Small intestine (tissue), 7 donors: ENCODE measurements at regions not wholly inside any gene's neighbourhood (a gene's known extent, or its start where the extent isn't known, plus 50 kb on each side); places are given as distances from the start of the nearest gene placed in this dataset.

Source experiments
- DNase-seq, 2 donors: peaks; one replicate each; pipeline versions ENCODE4 v3.0.0 to v3.0.0-alpha.2; 2013
- FAIRE-seq: peaks from 2 replicates; lab custom pipeline; 2012; peaks lifted over from hg19 to GRCh38; lab: Jason Lieb, UNC
- H3K27ac ChIP-seq, 3 donors: one replicate each; pipeline ENCODE4 v1.5.1; 2013; ENCODE audit warnings: low read length in 2 of 3, mild to moderate bottlenecking in 2 of 3, control low read depth in 1 of 3, inconsistent platforms in 1 of 3, low read depth in 1 of 3, moderate library complexity in 1 of 3
- H3K27me3 ChIP-seq, 3 donors: one replicate each; pipeline ENCODE4 v1.6.1; 2013; ENCODE audit warnings: low read length in 3 of 3, inconsistent platforms in 1 of 3; ENCODE audit not compliant: control insufficient read depth in 3 of 3, insufficient read depth in 3 of 3
- H3K36me3 ChIP-seq, 3 donors: one replicate each; pipeline ENCODE4 v1.6.1; 2013; ENCODE audit warnings: low read length in 3 of 3, inconsistent platforms in 1 of 3, low read depth in 1 of 3, mild to moderate bottlenecking in 1 of 3, moderate library complexity in 1 of 3; ENCODE audit not compliant: control insufficient read depth in 3 of 3, insufficient read depth in 2 of 3
- H3K4me1 ChIP-seq, 3 donors: one replicate each; pipeline ENCODE4 v1.6.1; 2013; ENCODE audit warnings: low read length in 2 of 3, inconsistent platforms in 1 of 3, low read depth in 1 of 3, mild to moderate bottlenecking in 1 of 3, moderate library complexity in 1 of 3; ENCODE audit not compliant: control insufficient read depth in 3 of 3, insufficient read depth in 2 of 3
- H3K4me3 ChIP-seq, 3 donors: one replicate each; pipeline ENCODE4 v1.5.1; 2013; ENCODE audit warnings: low read length in 3 of 3, control low read depth in 1 of 3, inconsistent platforms in 1 of 3, low read depth in 1 of 3, mild to moderate bottlenecking in 1 of 3, moderate library complexity in 1 of 3
- H3K9me3 ChIP-seq, 2 donors: one replicate each; pipeline ENCODE4 v1.6.1; 2013; ENCODE audit warnings: low read depth in 1 of 2, low read length in 1 of 2; ENCODE audit not compliant: control insufficient read depth in 2 of 2, insufficient read depth in 1 of 2
- WGBS, 3 donors: extraction: QIAGEN DNeasy Blood & Tissue Kit; methylation state at CpG; one replicate each; pipeline ENCODE4 v1.1.7; 2013; 5-methylcytosine and 5-hydroxymethylcytosine counted together
- donor health status: healthy with polysubstance abuse.
- donor health status: control.
- donor health status: control.
- donor health status: Bipolar disorder and iron deficiency.
- donor health status: healthy.

DNA sequence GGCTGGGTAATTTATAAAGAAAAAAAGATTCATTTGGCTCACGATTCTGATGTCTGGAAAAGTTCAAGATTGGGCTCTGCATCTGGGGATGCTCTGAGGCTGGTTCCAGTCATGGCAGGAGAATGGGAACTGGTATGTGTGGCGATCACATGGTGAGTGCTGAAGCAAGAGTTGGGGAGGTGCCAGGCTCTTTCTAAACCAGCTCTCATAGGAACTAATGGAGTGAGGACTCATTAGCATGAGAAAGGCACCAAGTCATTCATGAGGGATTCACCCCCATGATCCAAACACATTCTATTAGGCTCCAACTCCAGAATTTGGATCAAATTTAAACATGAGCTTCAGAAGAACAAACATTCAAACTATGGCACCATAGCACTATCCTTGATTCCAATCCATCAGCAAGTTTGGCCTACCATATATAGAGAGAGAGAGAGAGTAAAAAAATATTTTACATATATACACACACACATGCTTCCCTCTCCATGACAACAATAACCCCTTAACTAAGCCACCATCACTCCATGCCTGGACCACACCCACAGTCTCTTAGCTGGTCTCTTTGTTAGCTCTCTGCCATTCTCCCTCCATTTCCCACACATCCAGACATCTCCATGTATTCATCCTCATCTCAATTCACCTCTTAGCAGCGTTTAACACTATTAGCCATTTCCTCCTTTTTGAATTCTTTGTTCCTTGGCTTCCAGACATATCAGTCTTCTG, 57.9 kb downstream of the NPY start:
- WGBS, 3 donors = 75 to 79% (median 77%) methylated on average over 3 of the region's 3 CpGs
- Histone ChIP-seq H3K36me3 (no peaks in the 10 kb centered on the region), H3K27me3 (peaks cover 0 to 6% (median 0%) of the 10 kb centered on the region in 3 donors), H3K9me3 (no peaks in the 10 kb centered on the region), H3K27ac (no peak overlapping the region), H3K4me1 (no peaks in the 10 kb centered on the region), H3K4me3 (no peak overlapping the region)
- no peak for DNase-seq
- FAIRE-seq = no peak

DNA sequence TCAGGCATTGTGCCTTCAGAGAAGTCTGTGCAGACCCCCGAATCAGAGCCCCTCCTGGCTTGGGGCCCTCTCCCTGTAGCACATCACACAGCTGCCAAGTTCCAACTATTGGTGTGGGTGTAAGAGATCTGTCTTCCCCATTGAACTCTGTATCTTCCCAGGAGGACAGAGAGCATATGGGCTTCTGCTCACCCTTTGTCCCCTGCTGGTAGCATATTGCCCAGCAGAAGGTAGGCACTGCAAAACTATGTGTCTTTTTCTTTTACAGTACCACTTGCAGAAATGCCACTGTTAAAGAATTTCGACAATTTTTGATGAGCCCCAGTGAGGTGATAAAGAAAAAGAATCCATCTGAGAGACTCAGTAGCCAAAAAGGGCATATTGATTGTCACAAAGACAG, 59.6 kb downstream of the NPY start:
- Histone ChIP-seq H3K27ac (no peak overlapping the region), H3K9me3 (no peaks in the 10 kb centered on the region), H3K4me3 (no peak overlapping the region), H3K4me1 (no peaks in the 10 kb centered on the region), H3K36me3 (no peaks in the 10 kb centered on the region), H3K27me3 (no peaks in the 10 kb centered on the region)
- WGBS, 3 donors = 63 to 67% (median 64%) methylated on average over 2 of the region's 2 CpGs
- DNase-seq (no peak), FAIRE-seq (no peak)

DNA sequence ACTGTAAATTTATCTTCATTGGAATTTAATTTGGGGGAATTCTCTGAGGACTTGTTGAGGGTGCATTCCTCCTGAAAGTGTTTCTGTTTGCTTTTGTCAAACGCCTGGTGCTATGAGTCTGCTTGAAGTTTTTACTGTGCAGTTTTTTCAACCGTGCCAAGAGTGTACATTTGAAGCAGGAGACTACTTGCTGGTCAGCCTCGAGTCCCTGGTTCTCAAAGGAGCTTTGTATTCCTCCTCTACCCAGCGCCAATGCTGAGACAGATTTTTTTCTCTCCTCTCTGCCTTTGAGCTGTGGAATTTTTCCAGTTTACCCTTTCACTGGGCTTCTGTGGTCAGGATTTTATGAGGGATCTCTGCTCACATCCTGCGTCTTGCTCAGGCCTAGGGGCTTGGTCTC, 62.1 kb downstream of the NPY start:
- Histone ChIP-seq H3K27me3 (no peaks in the 10 kb centered on the region), H3K9me3 (no peaks in the 10 kb centered on the region), H3K36me3 (no peaks in the 10 kb centered on the region), H3K4me3 (no peak overlapping the region), H3K4me1 (no peaks in the 10 kb centered on the region), H3K27ac (no peak overlapping the region)
- no peak for FAIRE-seq
- 43 to 67% (median 66%) methylated on average over 5 of the region's 5 CpGs for WGBS, 3 donors
- DNase-seq = no peak

DNA sequence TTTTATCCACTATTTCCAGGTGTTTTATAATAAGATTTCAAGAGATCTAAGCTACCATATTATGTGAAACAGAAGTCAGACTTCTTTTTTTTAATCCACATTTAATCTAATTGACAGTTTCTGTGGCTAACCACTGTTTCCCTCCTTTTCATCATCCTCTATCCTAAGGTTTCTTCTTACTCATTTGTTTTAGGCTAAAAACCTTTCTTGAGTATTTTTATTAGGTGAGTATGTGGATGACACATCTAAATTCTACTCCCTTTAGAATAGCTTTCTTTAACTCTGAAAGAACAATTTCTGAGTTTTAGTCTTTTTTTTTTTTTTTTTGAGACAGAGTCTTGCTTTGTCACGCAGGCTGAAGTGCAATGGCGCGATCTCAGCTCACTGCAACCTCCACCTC, 62.7 kb downstream of the NPY start:
- Histone ChIP-seq H3K36me3 (no peaks in the 10 kb centered on the region), H3K27me3 (no peaks in the 10 kb centered on the region), H3K9me3 (no peaks in the 10 kb centered on the region), H3K4me3 (no peak overlapping the region), H3K27ac (no peak overlapping the region), H3K4me1 (no peaks in the 10 kb centered on the region)
- DNase-seq = no peak
- no peak for FAIRE-seq
- WGBS, 3 donors = 92 to 99% (median 95%) methylated on average over 3 of the region's 3 CpGs

DNA sequence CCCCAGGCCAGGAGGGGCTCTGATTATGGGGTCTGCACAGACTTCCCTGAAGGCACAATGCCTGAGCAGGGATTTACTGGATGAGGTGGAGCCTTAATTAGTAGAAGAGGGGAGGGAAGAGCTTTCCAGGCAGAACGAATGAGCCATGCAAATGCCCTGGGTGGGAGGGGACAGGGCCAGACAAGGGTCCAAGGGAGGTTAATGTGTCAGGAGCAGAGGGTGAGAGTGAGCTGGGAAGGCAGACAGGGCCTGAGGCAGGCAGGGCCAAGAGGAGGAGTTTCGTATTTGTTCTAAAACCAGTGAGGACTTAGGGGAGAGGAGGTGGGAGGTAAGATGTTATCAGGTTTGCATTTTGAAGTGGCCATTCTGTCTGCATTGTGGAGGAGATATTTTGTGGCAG, 65.3 kb downstream of the NPY start:
- FAIRE-seq = no peak
- Histone ChIP-seq H3K27me3 (no peaks in the 10 kb centered on the region), H3K4me3 (no peak overlapping the region), H3K4me1 (no peaks in the 10 kb centered on the region), H3K9me3 (peaks cover 0 to 5% of the 10 kb centered on the region in 2 donors), H3K27ac (no peak overlapping the region), H3K36me3 (no peaks in the 10 kb centered on the region)
- WGBS, 3 donors = 57 to 65% (median 62%) methylated on average over 2 of the region's 2 CpGs
- no peak for DNase-seq

DNA sequence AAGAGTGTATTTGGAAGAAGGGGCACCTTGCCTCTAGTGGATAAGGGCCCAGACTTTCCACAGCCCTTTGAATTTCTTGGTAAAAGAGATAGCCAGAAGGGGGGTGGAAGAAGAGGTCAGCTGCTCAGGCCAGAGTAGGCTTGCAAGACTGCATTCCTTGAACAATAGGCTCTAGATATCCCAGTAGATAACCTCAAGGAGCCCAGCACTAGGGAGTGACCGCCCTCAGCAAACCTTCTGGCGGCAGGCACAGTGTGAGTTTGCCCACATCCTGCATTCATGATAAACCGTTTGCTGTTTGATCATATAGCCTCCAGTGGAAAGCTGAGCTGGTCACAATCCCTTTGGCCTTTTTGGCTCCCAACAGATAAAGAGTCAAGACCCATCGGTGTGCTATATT, 70.5 kb downstream of the NPY start:
- H3K27ac ChIP-seq = no peak overlapping the region
- H3K4me1 ChIP-seq = no peaks in the 10 kb centered on the region
- 65 to 76% (median 65%) methylated on average over 4 of the region's 4 CpGs for WGBS, 3 donors
- DNase-seq (no peak), FAIRE-seq (no peak)
- H3K36me3 ChIP-seq = no peaks in the 10 kb centered on the region
- no peaks in the 10 kb centered on the region for H3K27me3 ChIP-seq
- no peak overlapping the region for H3K4me3 ChIP-seq
- H3K9me3 ChIP-seq = peaks cover 0 to 8% of the 10 kb centered on the region in 2 donors

DNA sequence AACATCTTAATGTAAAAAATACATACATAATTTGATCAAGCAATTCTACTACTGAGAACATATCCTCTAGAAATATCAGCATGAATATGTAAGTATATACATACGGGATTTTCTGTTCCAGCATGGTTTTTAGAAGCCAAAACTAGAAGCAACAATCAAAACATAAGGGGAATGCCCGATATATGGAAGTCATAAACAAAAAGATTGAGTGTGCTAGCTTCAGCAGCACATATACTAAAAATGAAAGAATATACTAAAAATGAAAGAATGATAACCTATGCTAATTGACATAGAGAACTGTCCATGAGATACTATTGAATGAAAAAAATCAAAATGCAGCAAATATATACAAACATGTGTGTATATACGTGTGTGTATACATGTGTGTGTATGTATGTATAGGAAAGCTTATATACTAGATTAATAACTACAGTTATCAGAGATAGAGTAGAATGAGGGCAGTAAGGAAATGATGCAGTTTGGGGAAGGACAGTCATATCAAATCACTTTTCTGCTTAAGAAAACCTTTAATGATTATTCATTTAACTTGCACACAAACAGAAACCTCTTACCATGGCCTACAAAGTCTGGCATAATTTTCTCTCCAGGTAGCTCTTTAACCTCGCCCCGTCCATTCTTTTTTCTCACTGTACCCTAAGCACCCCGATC, 72.9 kb downstream of the NPY start:
- H3K9me3 ChIP-seq = peaks cover 0 to 8% of the 10 kb centered on the region in 2 donors
- 56 to 65% (median 56%) methylated on average over 6 of the region's 6 CpGs for WGBS, 3 donors
- H3K27ac ChIP-seq = no peak overlapping the region
- no peak overlapping the region for H3K4me3 ChIP-seq
- H3K4me1 ChIP-seq = no peaks in the 10 kb centered on the region
- H3K27me3 ChIP-seq = no peaks in the 10 kb centered on the region
- FAIRE-seq = no peak
- DNase-seq = no peak
- H3K36me3 ChIP-seq = no peaks in the 10 kb centered on the region

DNA sequence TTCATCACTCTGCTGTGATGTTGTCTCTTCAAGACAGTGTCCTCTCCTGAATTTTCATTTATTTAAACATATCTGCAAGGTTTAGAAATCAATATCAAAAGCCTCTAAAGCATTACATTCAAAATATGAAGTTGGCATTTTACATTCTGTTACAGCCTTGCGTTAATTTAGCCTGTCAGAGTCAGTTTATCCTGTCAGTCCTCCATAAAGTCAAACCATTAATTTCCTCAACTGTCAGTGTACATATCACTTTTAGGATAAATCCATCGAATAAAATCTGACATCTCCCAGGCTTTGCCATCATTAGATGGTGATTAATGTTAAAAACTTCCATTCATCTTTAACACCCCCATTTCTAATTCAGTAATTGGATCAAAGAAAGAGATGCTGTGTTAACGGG, 77.0 kb downstream of the NPY start:
- no peaks in the 10 kb centered on the region for H3K4me1 ChIP-seq
- H3K9me3 ChIP-seq = no peaks in the 10 kb centered on the region
- H3K4me3 ChIP-seq = no peak overlapping the region
- FAIRE-seq (no peak), DNase-seq (no peak)
- no peak overlapping the region for H3K27ac ChIP-seq
- WGBS, 3 donors = 81 to 90% (median 86%) methylated on average over 3 of the region's 3 CpGs
- H3K27me3 ChIP-seq = no peaks in the 10 kb centered on the region
- no peaks in the 10 kb centered on the region for H3K36me3 ChIP-seq
